Gastroesophageal sphincter (tissue), 4 donors: ENCODE measurements at regions not wholly inside any gene's neighbourhood (a gene's known extent, or its start where the extent isn't known, plus 50 kb on each side); places are given as distances from the start of the nearest gene placed in this dataset.

Source experiments
- ATAC-seq: fragments of 150-250 bp; one replicate; pipeline ENCODE4 v1.9.1; 2016; ENCODE audit warnings: mild to moderate bottlenecking, moderate library complexity
- H3K27ac ChIP-seq, 4 donors: fragments of 200-600 bp; sonication (generic) in 3 of 4; 1 replicate in 3 of 4; 2 replicates in 1 of 4; pipeline ENCODE4 v1.5.1; 2016 to 2019
- H3K27me3 ChIP-seq: fragments of 200-600 bp; sonication (generic); one replicate; pipeline ENCODE4 v1.5.1; 2019
- H3K36me3 ChIP-seq, 2 donors: fragments of 200-600 bp; sonication (generic); one replicate each; pipeline ENCODE4 v1.5.1; 2019; ENCODE audit warnings: control low read depth in 1 of 2
- H3K4me1 ChIP-seq, 3 donors: fragments of 200-600 bp; sonication (generic); 1 replicate in 2 of 3; 2 replicates in 1 of 3; pipeline ENCODE4 v1.5.1; 2016 to 2019; ENCODE audit warnings: control low read depth in 2 of 3
- H3K4me3 ChIP-seq, 2 donors: fragments of 200-600 bp; sonication (generic); one replicate each; pipeline ENCODE4 v1.5.1; 2019; ENCODE audit warnings: mild to moderate bottlenecking in 1 of 2, moderate library complexity in 1 of 2
- H3K9me3 ChIP-seq, 3 donors: fragments of 200-600 bp; sonication (generic); one replicate each; pipeline ENCODE4 v1.5.1; 2017 to 2019; ENCODE audit warnings: control low read depth in 2 of 3
- CTCF ChIP-seq, 4 experiments: fragments of 200-600 bp in 2 of 4; fragments of 450-650 bp in 2 of 4; sonication (generic) in 1 of 4; IDR thresholded peaks; one replicate each; pipeline ENCODE4 v1.5.1; 2017 to 2019; ENCODE audit warnings: antibody characterized with exemption in 4 of 4, mild to moderate bottlenecking in 2 of 4, moderate library complexity in 2 of 4
- EP300 ChIP-seq: sonication (generic); formaldehyde crosslinking; IDR thresholded peaks from one replicate; pipeline ENCODE4 v1.6.1; 2017; ENCODE audit warnings: antibody characterized with exemption, mild to moderate bottlenecking
- POLR2A ChIP-seq, 2 donors: fragments of 450-650 bp; IDR thresholded peaks; one replicate each; pipeline ENCODE4 v1.6.1; 2017; ENCODE audit warnings: antibody characterized with exemption in 2 of 2, mild to moderate bottlenecking in 2 of 2, moderate library complexity in 1 of 2
- POLR2AphosphoS5 ChIP-seq: sonication (generic); formaldehyde crosslinking; IDR thresholded peaks from one replicate; pipeline ENCODE4 v1.6.1; 2017; ENCODE audit warnings: antibody characterized with exemption
- WGBS, 2 donors: methylation state at CpG; one replicate each; pipeline ENCODE4 v1.1.5; 2018; ENCODE audit warnings: low coverage in 1 of 2; 5-methylcytosine and 5-hydroxymethylcytosine counted together

GRCh38 chr1:218990019-218990418, 183.7 kb upstream of the LYPLAL1 start:
- TF ChIP-seq POLR2AphosphoS5 (no peak), EP300 (no peak), CTCF (IDR thresholded peaks at IDR 0.05) (no peak), POLR2A (IDR thresholded peaks at IDR 0.05) (no peak)
- WGBS, 2 donors, result 100% methylated on average over 1 of the region's 1 CpG; no CpG with 5 or more reads in 1 of the 2 donors
- no peaks in the 10 kb centered on the region for H3K36me3 ChIP-seq
- H3K4me3 ChIP-seq, result no peak overlapping the region
- ATAC-seq, result no peak
- no peaks in the 10 kb centered on the region for H3K9me3 ChIP-seq
- no peaks in the 10 kb centered on the region for H3K27me3 ChIP-seq
- no peak overlapping the region for H3K27ac ChIP-seq
- H3K4me1 ChIP-seq, result no peaks in the 10 kb centered on the region

GRCh38 chr1:218991089-218991488, 182.6 kb upstream of the LYPLAL1 start:
- Histone ChIP-seq H3K4me3 (no peak overlapping the region), H3K36me3 (no peaks in the 10 kb centered on the region), H3K4me1 (no peaks in the 10 kb centered on the region), H3K27me3 (no peaks in the 10 kb centered on the region), H3K27ac (no peak overlapping the region), H3K9me3 (no peaks in the 10 kb centered on the region)
- no peak for ATAC-seq
- WGBS, 2 donors, result 64 to 90% methylated on average over 1 of the region's 1 CpG
- TF ChIP-seq POLR2AphosphoS5 (no peak), POLR2A (IDR thresholded peaks at IDR 0.05) (no peak), CTCF (IDR thresholded peaks at IDR 0.05) (no peak), EP300 (no peak)

GRCh38 chr1:218994615-218995014, 179.1 kb upstream of the LYPLAL1 start:
- Histone ChIP-seq H3K9me3 (no peaks in the 10 kb centered on the region), H3K36me3 (no peaks in the 10 kb centered on the region), H3K27me3 (no peaks in the 10 kb centered on the region), H3K4me3 (no peak overlapping the region), H3K27ac (no peak overlapping the region), H3K4me1 (no peaks in the 10 kb centered on the region)
- TF ChIP-seq POLR2AphosphoS5, result no peak
- TF ChIP-seq EP300, result no peak
- TF ChIP-seq CTCF (IDR thresholded peaks at IDR 0.05), result no peak
- no peak for TF ChIP-seq POLR2A (IDR thresholded peaks at IDR 0.05)
- ATAC-seq, result no peak
- 90 to 100% methylated on average over 1 of the region's 1 CpG for WGBS, 2 donors

- Histone ChIP-seq H3K9me3 (no peaks in the 10 kb centered on the region), H3K36me3 (no peaks in the 10 kb centered on the region), H3K27me3 (no peaks in the 10 kb centered on the region), H3K4me1 (no peaks in the 10 kb centered on the region), H3K27ac (no peak overlapping the region), H3K4me3 (no peak overlapping the region)
- WGBS, 2 donors, result 63 to 90% methylated on average over 3 of the region's 3 CpGs
- ATAC-seq, result no peak
- TF ChIP-seq EP300 (no peak), CTCF (IDR thresholded peaks at IDR 0.05) (no peak)
Observed at GRCh38 chr1:218995091-218995665, 178.5 kb upstream of the LYPLAL1 start.

- TF ChIP-seq CTCF (IDR thresholded peaks at IDR 0.05) (peak in 1 of 4 experiments; percentile 21), POLR2A (IDR thresholded peaks at IDR 0.05) (no peak)
- no peak for ATAC-seq
- Histone ChIP-seq H3K27ac (no peak overlapping the region), H3K9me3 (no peaks in the 10 kb centered on the region), H3K4me3 (no peak overlapping the region), H3K27me3 (no peaks in the 10 kb centered on the region), H3K36me3 (no peaks in the 10 kb centered on the region), H3K4me1 (no peaks in the 10 kb centered on the region)
Observed at GRCh38 chr1:218996362-218996761, 177.3 kb upstream of the LYPLAL1 start.
